ENCODE measurements at regions not wholly inside any gene's neighbourhood (a gene's known extent, or its start where the extent isn't known, plus 50 kb on each side); places are given as distances from the start of the nearest gene placed in this dataset.

- TF ChIP-seq CTCF (IDR thresholded peaks at IDR 0.05 in 2 of 3, conservative IDR thresholded peaks at IDR 0.05 in 1 of 3; ENCODE audit: insufficient read depth in 2 of 3, low read depth in 1 of 3, low read length in 3 of 3) (no peak), KDM1A (IDR thresholded peaks at IDR 0.05) (no peak), HDAC1 (IDR thresholded peaks at IDR 0.05) (no peak), RBFOX2 (IDR thresholded peaks at IDR 0.05; ENCODE audit: low read depth, low read length) (no peak), NCOA1 (IDR thresholded peaks at IDR 0.05; ENCODE audit: low read depth) (no peak), WHSC1 (IDR thresholded peaks at IDR 0.05; ENCODE audit: low read length) (no peak)
- TF ChIP-seq, protein P1, sequence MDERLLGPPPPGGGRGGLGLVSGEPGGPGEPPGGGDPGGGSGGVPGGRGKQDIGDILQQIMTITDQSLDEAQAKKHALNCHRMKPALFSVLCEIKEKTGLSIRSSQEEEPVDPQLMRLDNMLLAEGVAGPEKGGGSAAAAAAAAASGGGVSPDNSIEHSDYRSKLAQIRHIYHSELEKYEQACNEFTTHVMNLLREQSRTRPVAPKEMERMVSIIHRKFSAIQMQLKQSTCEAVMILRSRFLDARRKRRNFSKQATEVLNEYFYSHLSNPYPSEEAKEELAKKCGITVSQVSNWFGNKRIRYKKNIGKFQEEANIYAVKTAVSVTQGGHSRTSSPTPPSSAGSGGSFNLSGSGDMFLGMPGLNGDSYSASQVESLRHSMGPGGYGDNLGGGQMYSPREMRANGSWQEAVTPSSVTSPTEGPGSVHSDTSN (CRISPR knock-in tag; IDR thresholded peaks at IDR 0.05; ENCODE audit: low read depth), result no peak
- TF ChIP-seq, protein P1 (tag; conservative IDR thresholded peaks at IDR 0.05; ENCODE audit: low read depth), result no peak
These were observed 219.3 kb upstream of the KBTBD8 start for GRCh38 chr3:66778777-66779176.
